ENCODE measurements at regions not wholly inside any gene's neighbourhood (a gene's known extent, or its start where the extent isn't known, plus 50 kb on each side); places are given as distances from the start of the nearest gene placed in this dataset.

DNA sequence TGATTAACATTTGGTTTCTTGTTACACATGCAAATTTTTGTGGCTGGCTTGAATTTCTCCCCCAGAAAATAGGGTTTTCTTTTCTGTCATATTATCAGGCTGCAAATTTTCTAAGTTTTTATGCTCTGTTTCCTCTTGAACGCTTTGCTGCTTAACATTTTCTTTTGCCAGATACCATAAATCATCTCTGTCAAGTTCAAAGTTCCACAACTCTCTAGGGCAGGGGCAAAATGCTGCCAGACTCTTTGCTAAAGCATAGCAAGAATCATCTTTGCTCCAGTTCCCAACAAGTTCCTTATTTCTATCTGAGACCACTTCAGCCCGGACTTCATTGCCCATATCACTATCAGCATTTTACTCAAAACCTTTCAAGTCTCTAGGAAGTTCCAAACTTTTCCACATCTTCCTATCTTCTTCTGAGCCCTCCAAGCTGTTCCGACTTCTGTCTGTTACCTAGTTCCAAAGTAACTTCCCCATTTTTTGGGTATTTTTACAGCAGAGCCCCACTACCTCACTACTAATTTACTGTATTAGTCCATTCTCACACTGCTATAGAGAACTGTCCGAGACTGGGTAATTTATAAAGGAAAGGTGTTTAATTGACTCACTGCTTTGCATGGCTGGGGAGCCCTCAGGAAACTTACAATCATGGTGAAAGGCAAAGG lies 486.9 kb upstream of the NCAM2 start:
- no peaks in the 10 kb centered on the region for H3K79me2 ChIP-seq (ENCODE audit: control insufficient read depth, insufficient read depth, low read length)
- no TSS peak for BruUV-seq (replicated peaks)
- TF ChIP-seq MEIS2 (IDR thresholded peaks at IDR 0.05; ENCODE audit: partially characterized antibody) (peak; percentile 19), NCOA4 (IDR thresholded peaks at IDR 0.05; ENCODE audit: partially characterized antibody) (no peak)
- no peaks in the 10 kb centered on the region for H3K27me3 ChIP-seq (ENCODE audit: control insufficient read depth in 2 of 2, insufficient read depth in 2 of 2, low read length in 2 of 2)
- DNase-seq (ENCODE audit: extremely low read depth in 1 of 4, low spot score in 3 of 4) (no peak), ATAC-seq (no peak), FAIRE-seq (no peak)
- H3K36me3 ChIP-seq (ENCODE audit: control insufficient read depth, insufficient read depth, low read length), result no peaks in the 10 kb centered on the region
- intact Hi-C loops (cut with micrococcal nuclease), result no loop called here
- no peaks in the 10 kb centered on the region for H3K4me1 ChIP-seq (replicated peaks in 1 of 2; ENCODE audit: control insufficient read depth in 2 of 2, insufficient read depth in 2 of 2, low read length in 2 of 2)
- H2AFZ ChIP-seq (ENCODE audit: low read depth, low read length), result no peak overlapping the region
- no peak overlapping the region for H3K27ac ChIP-seq (ENCODE audit: extremely low read depth, low read depth, low read length)
- ChIA-PET CTCF (ENCODE audit: low intra/inter-chr PET ratio) (no interaction called here), POLR2A (no interaction called here)
- no peak overlapping the region for H3K9ac ChIP-seq (ENCODE audit: insufficient read depth in 1 of 2, low read depth in 2 of 2, low read length in 2 of 2)
- in situ Hi-C loops (cut with MboI), result no loop called here
- H3K4me3 ChIP-seq, result no peak overlapping the region
- H3K9me3 ChIP-seq (replicated peaks; ENCODE audit: control insufficient read depth, insufficient read depth, low read depth, low read length), result 0 out of 2 replicates have a peak, but pooled peaks cover 2% of the 10 kb centered on the region
- no peaks in the 10 kb centered on the region for H4K20me1 ChIP-seq (replicated peaks; ENCODE audit: control insufficient read depth, insufficient read depth, low read length)
- H3K9me1 ChIP-seq (ENCODE audit: control insufficient read depth, insufficient read depth, low read length), result no peaks in the 10 kb centered on the region
- WGBS (ENCODE audit: insufficient coverage, low coverage, missing lambda C conversion rate), result 4% methylated on average over 4 of the region's 4 CpGs
- no peak overlapping the region for H3K4me2 ChIP-seq (ENCODE audit: insufficient read depth, low read length)

DNA sequence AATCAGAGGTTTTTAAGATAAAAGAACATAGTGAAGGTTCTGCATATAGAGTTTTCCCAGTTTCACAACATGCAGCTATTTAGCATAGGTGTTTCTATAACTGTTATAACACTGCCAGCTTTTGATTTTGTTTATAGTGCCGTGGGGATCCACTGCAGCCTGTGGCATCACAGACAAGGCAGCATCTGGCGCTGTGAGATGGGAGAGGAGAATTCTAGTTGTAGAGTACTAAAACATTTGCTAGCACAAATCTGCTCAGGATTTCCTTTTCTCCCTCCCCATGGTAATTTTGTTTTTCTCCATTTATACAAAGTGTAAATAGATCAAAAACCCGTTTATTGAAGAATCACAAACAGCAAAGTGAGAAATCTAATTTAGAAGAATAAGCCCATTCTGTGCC lies 482.8 kb upstream of the NCAM2 start:
- no peak for FAIRE-seq
- DNase-seq (ENCODE audit: extremely low read depth in 1 of 4, low spot score in 3 of 4), result no peak
- Histone ChIP-seq H3K9me3 (replicated peaks; ENCODE audit: control insufficient read depth, insufficient read depth, low read depth, low read length) (no peaks in the 10 kb centered on the region), H3K4me1 (replicated peaks in 1 of 2; ENCODE audit: control insufficient read depth in 2 of 2, insufficient read depth in 2 of 2, low read length in 2 of 2) (no peaks in the 10 kb centered on the region), H3K27ac (ENCODE audit: extremely low read depth, low read depth, low read length) (no peak overlapping the region), H2AFZ (ENCODE audit: low read depth, low read length) (no peak overlapping the region), H3K79me2 (ENCODE audit: control insufficient read depth, insufficient read depth, low read length) (no peaks in the 10 kb centered on the region), H3K9ac (ENCODE audit: insufficient read depth in 1 of 2, low read depth in 2 of 2, low read length in 2 of 2) (no peak overlapping the region), H4K20me1 (replicated peaks; ENCODE audit: control insufficient read depth, insufficient read depth, low read length) (no peaks in the 10 kb centered on the region), H3K4me2 (ENCODE audit: insufficient read depth, low read length) (no peak overlapping the region), H3K9me1 (ENCODE audit: control insufficient read depth, insufficient read depth, low read length) (no peaks in the 10 kb centered on the region), H3K27me3 (ENCODE audit: control insufficient read depth in 2 of 2, insufficient read depth in 2 of 2, low read length in 2 of 2) (no peaks in the 10 kb centered on the region), H3K36me3 (ENCODE audit: control insufficient read depth, insufficient read depth, low read length) (no peaks in the 10 kb centered on the region), H3K4me3 (no peak overlapping the region)
- in situ Hi-C loops (cut with MboI) (no loop called here), intact Hi-C loops (cut with micrococcal nuclease) (no loop called here)
- 5% methylated on average over 3 of the region's 3 CpGs for WGBS (ENCODE audit: insufficient coverage, low coverage, missing lambda C conversion rate)
- BruUV-seq (replicated peaks), result no TSS peak
- ATAC-seq, result no peak
- ChIA-PET CTCF (ENCODE audit: low intra/inter-chr PET ratio) (no interaction called here), POLR2A (interaction anchor here (0.6 kb wide), 1 partner anchor 1331 kb away, joined by 3 read pairs; no protein-coding TSS in a partner anchor)
- TF ChIP-seq ZNF445 (CRISPR knock-in tag; IDR thresholded peaks at IDR 0.05; ENCODE audit: low read depth) (no peak), ZFP30 (CRISPR knock-in tag; IDR thresholded peaks at IDR 0.05; ENCODE audit: borderline replicate concordance) (no peak), KDM4B (IDR thresholded peaks at IDR 0.05; ENCODE audit: borderline replicate concordance in 2 of 2, low read depth in 1 of 2) (no peak), ILK (tag; IDR thresholded peaks at IDR 0.05; ENCODE audit: borderline replicate concordance, low read depth) (no peak), NONO (IDR thresholded peaks at IDR 0.05; ENCODE audit: low read depth in 2 of 2, low read length in 1 of 2) (no peak), ZBTB1 (CRISPR knock-in tag; IDR thresholded peaks at IDR 0.05; ENCODE audit: borderline replicate concordance, low read depth) (no peak), RFX5 (IDR thresholded peaks at IDR 0.05; ENCODE audit: low read depth, low read length) (no peak), PTTG1 (tag; IDR thresholded peaks at IDR 0.05; ENCODE audit: low read depth) (no peak), ZBTB8A (IDR thresholded peaks at IDR 0.05; ENCODE audit: partially characterized antibody) (no peak)
- TF ChIP-seq, protein P1, sequence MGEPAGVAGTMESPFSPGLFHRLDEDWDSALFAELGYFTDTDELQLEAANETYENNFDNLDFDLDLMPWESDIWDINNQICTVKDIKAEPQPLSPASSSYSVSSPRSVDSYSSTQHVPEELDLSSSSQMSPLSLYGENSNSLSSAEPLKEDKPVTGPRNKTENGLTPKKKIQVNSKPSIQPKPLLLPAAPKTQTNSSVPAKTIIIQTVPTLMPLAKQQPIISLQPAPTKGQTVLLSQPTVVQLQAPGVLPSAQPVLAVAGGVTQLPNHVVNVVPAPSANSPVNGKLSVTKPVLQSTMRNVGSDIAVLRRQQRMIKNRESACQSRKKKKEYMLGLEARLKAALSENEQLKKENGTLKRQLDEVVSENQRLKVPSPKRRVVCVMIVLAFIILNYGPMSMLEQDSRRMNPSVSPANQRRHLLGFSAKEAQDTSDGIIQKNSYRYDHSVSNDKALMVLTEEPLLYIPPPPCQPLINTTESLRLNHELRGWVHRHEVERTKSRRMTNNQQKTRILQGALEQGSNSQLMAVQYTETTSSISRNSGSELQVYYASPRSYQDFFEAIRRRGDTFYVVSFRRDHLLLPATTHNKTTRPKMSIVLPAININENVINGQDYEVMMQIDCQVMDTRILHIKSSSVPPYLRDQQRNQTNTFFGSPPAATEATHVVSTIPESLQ (CRISPR knock-in tag; IDR thresholded peaks at IDR 0.05), result no peak
- TF ChIP-seq, protein P2, sequence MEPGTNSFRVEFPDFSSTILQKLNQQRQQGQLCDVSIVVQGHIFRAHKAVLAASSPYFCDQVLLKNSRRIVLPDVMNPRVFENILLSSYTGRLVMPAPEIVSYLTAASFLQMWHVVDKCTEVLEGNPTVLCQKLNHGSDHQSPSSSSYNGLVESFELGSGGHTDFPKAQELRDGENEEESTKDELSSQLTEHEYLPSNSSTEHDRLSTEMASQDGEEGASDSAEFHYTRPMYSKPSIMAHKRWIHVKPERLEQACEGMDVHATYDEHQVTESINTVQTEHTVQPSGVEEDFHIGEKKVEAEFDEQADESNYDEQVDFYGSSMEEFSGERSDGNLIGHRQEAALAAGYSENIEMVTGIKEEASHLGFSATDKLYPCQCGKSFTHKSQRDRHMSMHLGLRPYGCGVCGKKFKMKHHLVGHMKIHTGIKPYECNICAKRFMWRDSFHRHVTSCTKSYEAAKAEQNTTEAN (CRISPR knock-in tag; IDR thresholded peaks at IDR 0.05), result no peak

Measured in K562 (cell line).